Spleen (tissue), 11 donors: ENCODE measurements at regions not wholly inside any gene's neighbourhood (a gene's known extent, or its start where the extent isn't known, plus 50 kb on each side); places are given as distances from the start of the nearest gene placed in this dataset.
"Not testable (repeated sequence)": the region's sequence is repeated elsewhere in the genome, so short reads cannot be mapped to it uniquely, and the experiment has no call there.

ENCODE experiments used
- DNase-seq: peaks from one replicate; pipeline ENCODE4 v3.0.0-alpha.2; 2020
- H3K27ac ChIP-seq, 8 donors: fragments of 200-600 bp; sonication (generic) in 7 of 8; 1 replicate in 4 of 8; 2 replicates in 4 of 8; pipeline versions ENCODE4 v1.5.0 to v1.8.0; 2016 to 2021; ENCODE audit warnings: inconsistent platforms in 4 of 8, mild to moderate bottlenecking in 4 of 8, moderate library complexity in 1 of 8
- H3K27me3 ChIP-seq, 7 donors: fragments of 200-600 bp; sonication (generic) in 6 of 7; replicated peaks in 1 of 7; 1 replicate in 4 of 7; 2 replicates in 3 of 7; pipeline versions ENCODE4 v1.5.0 to v1.8.0; 2016 to 2021; ENCODE audit warnings: inconsistent platforms in 3 of 7, mild to moderate bottlenecking in 1 of 7
- H3K36me3 ChIP-seq, 6 donors: fragments of 200-600 bp; sonication (generic) in 5 of 6; 1 replicate in 4 of 6; 2 replicates in 2 of 6; pipeline versions ENCODE4 v1.5.0 to v1.8.0; 2016 to 2021; ENCODE audit warnings: inconsistent platforms in 2 of 6
- H3K4me1 ChIP-seq, 6 donors: fragments of 200-600 bp; sonication (generic) in 5 of 6; 1 replicate in 3 of 6; 2 replicates in 3 of 6; pipeline versions ENCODE4 v1.5.0 to v1.8.0; 2016 to 2021; ENCODE audit warnings: inconsistent platforms in 3 of 6
- H3K4me3 ChIP-seq, 8 donors: fragments of 200-600 bp; sonication (generic) in 7 of 8; 1 replicate in 4 of 8; 2 replicates in 4 of 8; pipeline versions ENCODE4 v1.5.0 to v1.8.0; 2016 to 2021; ENCODE audit warnings: inconsistent platforms in 4 of 8, mild to moderate bottlenecking in 4 of 8, moderate library complexity in 2 of 8
- H3K9me3 ChIP-seq, 8 donors: fragments of 200-600 bp; sonication (generic) in 7 of 8; 1 replicate in 4 of 8; 2 replicates in 4 of 8; pipeline versions ENCODE4 v1.5.0 to v1.8.0; 2016 to 2021; ENCODE audit warnings: inconsistent platforms in 4 of 8
- POLR2A ChIP-seq, 3 donors: fragments of 450-650 bp; IDR thresholded peaks; one replicate each; pipeline ENCODE4 v1.5.1; 2017; ENCODE audit warnings: antibody characterized with exemption in 3 of 3, mild to moderate bottlenecking in 1 of 3
- POLR2AphosphoS5 ChIP-seq, 3 donors: sonication (generic); formaldehyde crosslinking; IDR thresholded peaks; one replicate each; pipeline ENCODE4 v1.5.1; 2017; ENCODE audit warnings: antibody characterized with exemption in 3 of 3
- WGBS, 5 donors: extraction: QIAGEN DNeasy Blood & Tissue Kit in 3 of 5; methylation state at CpG; one replicate each; pipeline versions ENCODE4 v1.1.5 to v1.1.7; 2013 to 2018; 5-methylcytosine and 5-hydroxymethylcytosine counted together
- intact Hi-C: fragments of 100-400 bp; cut with DNase I; formaldehyde crosslinking; loops from one replicate; pipeline ENCODE4 v1.15.0; 2023; ENCODE audit warnings: low total_unique reads
- TF ChIP-seq, protein P1 (sequence below), 11 experiments: fragments of 200-600 bp in 7 of 11; fragments of 450-650 bp in 4 of 11; sonication (generic) in 4 of 11; IDR thresholded peaks in 8 of 11; conservative IDR thresholded peaks in 3 of 11; 1 replicate in 7 of 11; 2 replicates in 4 of 11; pipeline versions ENCODE4 v1.4.0 to v1.8.0; 2016 to 2021; ENCODE audit warnings: antibody characterized with exemption in 11 of 11, inconsistent platforms in 4 of 11, mild to moderate bottlenecking in 1 of 11
- donor health status: healthy with polysubstance abuse.
- donor health status: DM: no; HTN: no; CAD: no; lungs with moderate emphysema.
- donor health status: DM: no; HTN: no; CAD: no.
- donor health status: Bipolar disorder and iron deficiency.
- donor health status: healthy.
- donor health status: DM: no; HTN: no; CAD: no.
- donor health status: DM: yes; HTN: yes; CAD: no.

DNA sequence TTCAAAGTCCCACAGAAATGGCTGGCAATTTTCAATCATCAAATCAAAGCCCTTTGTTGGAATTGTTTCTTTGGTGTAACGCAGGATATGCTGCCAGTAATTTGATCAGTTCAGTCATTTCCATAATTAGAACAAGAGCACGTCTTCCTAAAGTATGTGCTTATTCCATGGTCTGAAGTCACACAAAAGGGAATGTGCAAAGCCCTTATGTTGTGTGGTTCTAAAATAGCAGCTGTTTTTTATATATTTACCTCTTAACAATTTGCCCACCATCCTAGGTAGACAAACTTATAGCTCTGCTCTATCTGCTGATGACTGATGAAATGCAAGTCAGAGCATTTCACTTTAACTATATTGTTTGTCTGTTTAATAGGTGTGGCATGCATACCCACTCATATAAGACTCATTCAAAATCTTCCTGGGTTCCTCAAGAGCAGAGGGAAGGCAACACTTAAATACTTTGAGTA lies 176.1 kb upstream of the SLC38A2 start:
- no peak for DNase-seq
- peaks cover 3 to 44% (median 14%) of the 10 kb centered on the region in 6 donors for H3K4me1 ChIP-seq
- no peaks in the 10 kb centered on the region for H3K36me3 ChIP-seq
- TF ChIP-seq POLR2A (IDR thresholded peaks at IDR 0.05) (no peak), POLR2AphosphoS5 (IDR thresholded peaks at IDR 0.05) (no peak)
- TF ChIP-seq, protein P1, sequence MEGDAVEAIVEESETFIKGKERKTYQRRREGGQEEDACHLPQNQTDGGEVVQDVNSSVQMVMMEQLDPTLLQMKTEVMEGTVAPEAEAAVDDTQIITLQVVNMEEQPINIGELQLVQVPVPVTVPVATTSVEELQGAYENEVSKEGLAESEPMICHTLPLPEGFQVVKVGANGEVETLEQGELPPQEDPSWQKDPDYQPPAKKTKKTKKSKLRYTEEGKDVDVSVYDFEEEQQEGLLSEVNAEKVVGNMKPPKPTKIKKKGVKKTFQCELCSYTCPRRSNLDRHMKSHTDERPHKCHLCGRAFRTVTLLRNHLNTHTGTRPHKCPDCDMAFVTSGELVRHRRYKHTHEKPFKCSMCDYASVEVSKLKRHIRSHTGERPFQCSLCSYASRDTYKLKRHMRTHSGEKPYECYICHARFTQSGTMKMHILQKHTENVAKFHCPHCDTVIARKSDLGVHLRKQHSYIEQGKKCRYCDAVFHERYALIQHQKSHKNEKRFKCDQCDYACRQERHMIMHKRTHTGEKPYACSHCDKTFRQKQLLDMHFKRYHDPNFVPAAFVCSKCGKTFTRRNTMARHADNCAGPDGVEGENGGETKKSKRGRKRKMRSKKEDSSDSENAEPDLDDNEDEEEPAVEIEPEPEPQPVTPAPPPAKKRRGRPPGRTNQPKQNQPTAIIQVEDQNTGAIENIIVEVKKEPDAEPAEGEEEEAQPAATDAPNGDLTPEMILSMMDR (IDR thresholded peaks at IDR 0.05 in 8 of 11, conservative IDR thresholded peaks at IDR 0.05 in 3 of 11), result no peak
- H3K27ac ChIP-seq, result peak overlapping the region in 1 of 8 donors; percentile 13
- peaks cover 0 to 7% (median 0%) of the 10 kb centered on the region in 8 donors for H3K9me3 ChIP-seq
- intact Hi-C loops, result no loop called here
- 62 to 85% (median 76%) methylated on average over 2 of the region's 2 CpGs for WGBS, 5 donors
- H3K27me3 ChIP-seq, result no peaks in the 10 kb centered on the region
- H3K4me3 ChIP-seq, result no peak overlapping the region

DNA sequence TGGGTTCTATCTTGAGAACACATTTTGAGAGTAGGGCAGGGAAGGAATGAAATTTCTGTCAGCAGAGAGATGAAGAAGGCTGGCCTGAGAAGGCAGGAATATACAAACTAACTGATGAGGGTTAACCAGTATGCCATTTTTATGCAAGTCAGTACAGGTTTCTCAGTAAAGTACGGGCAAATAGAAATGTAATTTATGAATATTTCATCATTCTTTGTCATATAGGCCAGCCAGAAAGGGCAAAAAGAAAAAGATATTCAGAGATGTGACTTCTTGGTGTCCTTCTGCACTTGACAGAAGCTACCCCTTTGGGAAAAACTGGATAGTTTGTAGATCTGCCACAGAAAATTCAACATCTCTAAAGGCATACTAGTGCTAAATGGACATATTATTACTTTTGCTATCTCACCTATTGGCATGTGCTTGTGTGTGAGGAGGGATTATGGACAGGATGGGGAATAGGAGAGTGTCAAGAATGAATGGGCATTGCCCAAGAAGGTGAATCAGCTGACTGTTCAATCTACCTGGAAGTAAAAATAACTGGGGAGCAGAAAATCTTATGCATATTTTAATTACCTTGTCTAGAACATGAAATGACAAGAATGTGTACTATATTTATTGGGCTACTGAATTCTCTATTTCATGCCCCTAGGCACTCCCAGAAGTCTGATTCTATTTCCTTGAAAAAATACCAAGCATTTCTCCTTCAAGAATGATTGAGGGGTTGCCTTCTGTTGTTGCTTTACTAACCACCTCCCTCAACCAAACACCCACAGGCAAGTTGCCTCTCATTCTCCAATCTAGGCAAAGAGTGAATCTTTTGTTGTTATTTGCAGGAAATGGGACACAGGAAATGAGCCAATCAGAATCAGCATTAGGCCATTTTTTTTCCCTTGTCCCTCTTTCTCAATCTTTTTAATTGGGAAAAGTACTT lies 175.1 kb upstream of the SLC38A2 start:
- H3K27me3 ChIP-seq, result no peaks in the 10 kb centered on the region
- DNase-seq, result no peak
- H3K27ac ChIP-seq, result peak overlapping the region in 5 of 8 donors; percentile 8 to 47 (median 24)
- WGBS, 5 donors, result 64 to 89% (median 83%) methylated on average over 1 of the region's 1 CpG
- H3K4me1 ChIP-seq, result peaks cover 3 to 36% (median 14%) of the 10 kb centered on the region in 6 donors
- no peaks in the 10 kb centered on the region for H3K36me3 ChIP-seq
- H3K4me3 ChIP-seq, result no peak overlapping the region
- TF ChIP-seq POLR2AphosphoS5 (IDR thresholded peaks at IDR 0.05), result no peak
- TF ChIP-seq, protein P1 (IDR thresholded peaks at IDR 0.05 in 8 of 11, conservative IDR thresholded peaks at IDR 0.05 in 3 of 11), result no peak
- TF ChIP-seq POLR2A (IDR thresholded peaks at IDR 0.05), result no peak
- H3K9me3 ChIP-seq, result peaks cover 0 to 7% (median 0%) of the 10 kb centered on the region in 8 donors
- intact Hi-C loops, result no loop called here

DNA sequence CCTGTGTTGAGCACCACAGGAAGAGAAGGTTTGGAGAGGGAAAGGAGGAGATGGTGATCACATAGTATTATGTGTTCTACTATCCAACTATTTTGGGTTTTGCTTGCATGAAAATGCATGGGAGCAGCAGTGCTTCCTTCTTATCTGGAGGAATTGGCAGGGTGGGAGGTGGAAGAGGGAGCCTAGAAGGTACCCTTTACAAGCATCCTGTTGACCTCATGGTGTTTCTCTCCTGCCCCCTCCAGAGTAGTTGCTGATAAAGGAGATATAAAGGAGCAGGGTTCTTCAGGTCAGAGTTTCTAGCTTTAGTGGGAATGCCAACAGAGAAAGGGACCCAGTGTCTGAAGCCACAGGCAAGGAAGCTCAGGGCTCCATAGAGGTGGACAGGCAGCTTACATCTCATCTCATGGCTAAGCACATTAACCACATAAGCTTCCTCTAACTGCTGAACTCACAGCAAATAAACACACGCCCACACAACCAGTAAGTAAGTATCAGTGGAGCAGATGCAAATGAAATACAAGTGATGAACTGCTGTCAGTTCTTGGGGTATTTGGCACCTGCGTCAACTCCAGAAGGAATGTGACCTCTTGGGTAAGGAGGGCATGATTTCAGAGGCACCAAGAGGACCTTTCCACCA lies 174.2 kb upstream of the SLC38A2 start:
- H3K9me3 ChIP-seq, result peaks cover 0 to 7% (median 0%) of the 10 kb centered on the region in 8 donors
- TF ChIP-seq POLR2A (IDR thresholded peaks at IDR 0.05), result no peak
- no peak for TF ChIP-seq POLR2AphosphoS5 (IDR thresholded peaks at IDR 0.05)
- TF ChIP-seq, protein P1 (IDR thresholded peaks at IDR 0.05 in 8 of 11, conservative IDR thresholded peaks at IDR 0.05 in 3 of 11), result no peak
- peak overlapping the region in 6 of 8 donors; percentile 8 to 47 (median 20) for H3K27ac ChIP-seq
- no peak overlapping the region for H3K4me3 ChIP-seq
- H3K4me1 ChIP-seq, result peaks cover 3 to 36% (median 14%) of the 10 kb centered on the region in 6 donors
- intact Hi-C loops, result no loop called here
- no peaks in the 10 kb centered on the region for H3K36me3 ChIP-seq
- H3K27me3 ChIP-seq, result no peaks in the 10 kb centered on the region
- DNase-seq, result no peak
- WGBS, 5 donors, result 41 to 60% (median 45%) methylated on average over 2 of the region's 2 CpGs

DNA sequence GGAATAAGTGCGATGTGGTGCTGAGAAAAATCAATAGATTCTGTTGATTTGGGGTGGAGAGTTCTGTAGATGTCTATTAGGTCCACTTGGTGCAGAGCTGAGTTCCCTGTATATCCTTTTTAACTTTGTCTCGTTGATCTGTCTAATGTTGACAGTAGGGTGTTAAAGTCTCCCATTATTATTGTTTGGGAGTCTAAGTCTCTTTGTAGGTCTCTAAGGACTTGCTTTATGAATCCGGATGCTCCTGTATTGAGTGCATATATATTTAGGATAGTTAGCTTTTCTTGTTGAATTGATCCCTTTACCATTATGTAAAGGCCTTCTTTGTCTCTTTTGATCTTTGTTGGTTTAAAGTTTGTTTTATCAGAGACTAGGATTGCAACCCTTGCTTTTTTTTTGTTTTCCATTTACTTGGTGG lies 170.8 kb upstream of the SLC38A2 start:
- 91 to 95% (median 94%) methylated on average over 3 of the region's 3 CpGs for WGBS, 5 donors
- H3K27ac ChIP-seq, H3K27me3 ChIP-seq, H3K4me3 ChIP-seq, DNase-seq, H3K9me3 ChIP-seq, intact Hi-C loops, H3K36me3 ChIP-seq: not testable (repeated sequence)
- H3K4me1 ChIP-seq, result peaks cover 3 to 24% (median 13%) of the 10 kb centered on the region in 6 donors
